NCI-H1436 (cell line): ENCODE measurements at regions not wholly inside any gene's neighbourhood (a gene's known extent, or its start where the extent isn't known, plus 50 kb on each side); places are given as distances from the start of the nearest gene placed in this dataset.

Experiments used
- DNase-seq: peaks from one replicate; lab custom pipeline; 2025; lab: John Stamatoyannopoulos, UW

- no peak for DNase-seq
Measured at GRCh38 chr4:178275671-178276360, 833.6 kb upstream of the AGA start.

- no peak for DNase-seq
Measured at GRCh38 chr4:178280362-178280761, 838.1 kb upstream of the AGA start.

- DNase-seq, result no peak
Measured at GRCh38 chr4:178288462-178288861, 846.2 kb upstream of the AGA start.

- DNase-seq, result no peak
Measured at GRCh38 chr4:178293601-178294000, 851.4 kb upstream of the AGA start.

GRCh38 chr4:178296669-178297068 is 854.4 kb upstream of the AGA start:
- DNase-seq, result no peak

- DNase-seq, result no peak
Measured at GRCh38 chr4:178306565-178306964, 864.3 kb upstream of the AGA start.

GRCh38 chr4:178309890-178310289 is 867.7 kb upstream of the AGA start:
- DNase-seq, result no peak

GRCh38 chr4:178311997-178312396 is 869.8 kb upstream of the AGA start:
- DNase-seq, result no peak

- DNase-seq, result no peak
Measured at GRCh38 chr4:178314287-178314686, 872.0 kb upstream of the AGA start.

GRCh38 chr4:178316211-178316610 is 874.0 kb upstream of the AGA start:
- DNase-seq, result no peak

- no peak for DNase-seq
Measured at GRCh38 chr4:178320003-178320402, 877.8 kb upstream of the AGA start.

- DNase-seq, result no peak
Measured at GRCh38 chr4:178322524-178323183, 880.4 kb upstream of the AGA start.

- DNase-seq, result no peak
Measured at GRCh38 chr4:178329226-178329872, 887.1 kb upstream of the AGA start.

GRCh38 chr4:178333355-178333754 is 891.1 kb upstream of the AGA start:
- no peak for DNase-seq

- no peak for DNase-seq
Measured at GRCh38 chr4:178339769-178340168, 897.5 kb upstream of the AGA start.

GRCh38 chr4:178340468-178340867 is 898.2 kb upstream of the AGA start:
- no peak for DNase-seq

- DNase-seq, result no peak
Measured at GRCh38 chr4:178344096-178344495, 901.9 kb upstream of the AGA start.

GRCh38 chr4:178347111-178347510 is 904.9 kb upstream of the AGA start:
- no peak for DNase-seq

- DNase-seq, result no peak
Measured at GRCh38 chr4:178349601-178350000, 907.4 kb upstream of the AGA start.

GRCh38 chr4:178351185-178351584 is 908.9 kb upstream of the AGA start:
- no peak for DNase-seq

- no peak for DNase-seq
Measured at GRCh38 chr4:178356725-178357124, 914.5 kb upstream of the AGA start.

GRCh38 chr4:178385481-178385880 is 943.2 kb upstream of the AGA start:
- DNase-seq, result no peak

GRCh38 chr4:178387756-178388155 is 945.5 kb upstream of the AGA start:
- DNase-seq, result no peak
